ENCODE measurements at regions not wholly inside any gene's neighbourhood (a gene's known extent, or its start where the extent isn't known, plus 50 kb on each side); places are given as distances from the start of the nearest gene placed in this dataset.

DNA sequence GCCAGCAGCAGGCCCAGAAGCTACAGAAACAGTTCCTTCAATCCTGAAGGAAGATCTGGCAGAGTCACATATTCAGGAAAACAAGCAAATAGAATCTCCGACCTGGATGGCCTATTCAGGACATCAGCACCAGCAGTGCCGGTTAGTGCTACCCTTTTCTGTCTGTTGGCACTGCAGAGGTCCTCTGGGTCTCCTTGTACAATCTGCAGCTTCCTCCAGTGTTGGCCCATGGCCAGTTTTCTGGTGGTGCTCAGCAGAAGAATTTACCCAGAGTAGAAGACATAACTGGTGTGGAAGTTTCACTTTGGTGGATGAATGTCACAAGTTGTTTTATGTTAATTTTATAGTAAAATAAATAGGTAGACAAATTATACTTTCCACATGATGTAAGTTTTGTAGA is 498.1 kb downstream of the COG6 start:
- TF ChIP-seq, protein P1, sequence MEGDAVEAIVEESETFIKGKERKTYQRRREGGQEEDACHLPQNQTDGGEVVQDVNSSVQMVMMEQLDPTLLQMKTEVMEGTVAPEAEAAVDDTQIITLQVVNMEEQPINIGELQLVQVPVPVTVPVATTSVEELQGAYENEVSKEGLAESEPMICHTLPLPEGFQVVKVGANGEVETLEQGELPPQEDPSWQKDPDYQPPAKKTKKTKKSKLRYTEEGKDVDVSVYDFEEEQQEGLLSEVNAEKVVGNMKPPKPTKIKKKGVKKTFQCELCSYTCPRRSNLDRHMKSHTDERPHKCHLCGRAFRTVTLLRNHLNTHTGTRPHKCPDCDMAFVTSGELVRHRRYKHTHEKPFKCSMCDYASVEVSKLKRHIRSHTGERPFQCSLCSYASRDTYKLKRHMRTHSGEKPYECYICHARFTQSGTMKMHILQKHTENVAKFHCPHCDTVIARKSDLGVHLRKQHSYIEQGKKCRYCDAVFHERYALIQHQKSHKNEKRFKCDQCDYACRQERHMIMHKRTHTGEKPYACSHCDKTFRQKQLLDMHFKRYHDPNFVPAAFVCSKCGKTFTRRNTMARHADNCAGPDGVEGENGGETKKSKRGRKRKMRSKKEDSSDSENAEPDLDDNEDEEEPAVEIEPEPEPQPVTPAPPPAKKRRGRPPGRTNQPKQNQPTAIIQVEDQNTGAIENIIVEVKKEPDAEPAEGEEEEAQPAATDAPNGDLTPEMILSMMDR (IDR thresholded peaks at IDR 0.05 in 2 of 3, conservative IDR thresholded peaks at IDR 0.05 in 1 of 3; ENCODE audit: insufficient read depth in 2 of 3, low read depth in 1 of 3, low read length in 3 of 3) = no peak
- no peak for TF ChIP-seq TCF3 (CRISPR knock-in tag; IDR thresholded peaks at IDR 0.05)
- no peak for TF ChIP-seq ELF4 (CRISPR knock-in tag; IDR thresholded peaks at IDR 0.05)
